ENCODE measurements at regions not wholly inside any gene's neighbourhood (a gene's known extent, or its start where the extent isn't known, plus 50 kb on each side); places are given as distances from the start of the nearest gene placed in this dataset.

- no peak for TF ChIP-seq POLR2AphosphoS5 (IDR thresholded peaks at IDR 0.05; ENCODE audit: low read depth, low read length)
- TF ChIP-seq POLR2A (IDR thresholded peaks at IDR 0.05; ENCODE audit: low read depth, low read length) = no peak
Observed at GRCh38 chr4:153075836-153076518, 128.3 kb upstream of the TRIM2 start.
